Anterior cingulate cortex (tissue), 58 donors: ENCODE measurements at regions not wholly inside any gene's neighbourhood (a gene's known extent, or its start where the extent isn't known, plus 50 kb on each side); places are given as distances from the start of the nearest gene placed in this dataset.
A peak's percentile ranks its signal among the peaks of the same experiment; 100 is the strongest.

Source experiments
- DNase-seq, 58 donors: peaks; one replicate each; lab custom pipeline; 2025; lab: John Stamatoyannopoulos, UW

DNA sequence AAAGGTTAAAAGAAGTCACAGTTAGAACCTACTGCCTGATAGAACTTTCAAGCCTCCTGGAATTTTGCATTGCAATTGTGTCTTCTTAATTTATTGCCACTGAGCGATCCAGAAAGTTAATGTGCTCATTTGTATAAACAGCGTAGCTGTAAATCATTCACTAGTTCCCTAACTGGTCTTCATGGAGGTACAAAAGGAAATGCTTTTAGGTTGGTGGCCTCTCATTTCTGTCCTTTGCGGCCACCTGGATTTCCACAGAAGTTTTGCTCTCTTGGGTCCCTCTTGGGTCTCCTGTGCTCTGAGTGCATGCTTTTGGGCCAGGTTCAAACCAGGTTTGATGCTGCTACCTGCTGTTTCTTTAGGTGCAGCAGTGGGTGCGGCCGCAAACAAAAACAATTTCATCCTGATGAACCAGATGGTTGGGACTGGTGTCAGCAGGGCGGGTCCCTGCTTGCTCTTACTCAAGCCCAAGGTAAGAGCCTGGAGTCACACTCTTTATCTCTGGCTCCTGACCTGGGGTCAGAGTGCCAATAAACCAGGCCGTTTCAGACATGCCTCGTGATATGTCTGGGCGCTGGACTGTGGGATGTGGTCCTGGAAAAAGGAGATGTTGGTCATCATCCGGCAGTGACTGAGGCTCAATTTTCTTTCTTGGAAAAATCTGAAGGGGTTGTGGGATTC is 270.1 kb downstream of the PTTG2 start:
- DNase-seq: no peak

DNA sequence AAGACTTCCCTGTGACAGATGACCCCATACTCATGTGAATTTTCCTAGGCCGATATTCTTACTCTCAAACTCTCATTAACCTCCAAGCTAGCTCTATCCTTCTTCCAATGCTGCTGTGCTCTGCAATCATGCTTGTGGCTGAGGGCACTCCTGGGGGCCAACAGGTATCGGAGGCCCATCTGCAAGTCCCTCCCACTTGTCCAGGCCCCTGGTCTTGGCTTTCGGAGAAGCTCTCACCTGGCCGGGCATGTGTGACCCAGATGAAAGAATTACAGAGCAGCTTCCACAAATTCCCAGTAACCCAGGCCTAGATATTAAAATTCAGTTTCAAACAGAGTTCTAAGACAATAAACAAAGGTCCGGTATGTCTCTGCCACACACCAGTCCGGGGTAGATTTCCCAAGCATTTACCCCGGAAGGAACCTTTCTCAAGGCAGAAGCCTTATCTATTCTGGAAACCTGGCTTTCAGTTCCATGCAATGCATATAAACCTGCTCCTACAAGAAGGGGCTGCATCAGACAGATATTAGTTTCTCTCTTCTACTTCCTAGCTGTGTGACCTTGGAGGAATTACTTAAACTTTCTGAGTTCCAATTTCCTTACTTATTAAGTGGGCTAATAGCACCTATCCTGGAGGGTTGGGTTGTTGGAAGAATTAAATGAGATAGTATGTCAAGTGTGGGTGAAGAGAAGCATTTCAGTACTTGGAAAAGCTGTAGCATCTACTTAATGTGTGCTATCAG is 270.8 kb downstream of the PTTG2 start:
- DNase-seq: no peak

DNA sequence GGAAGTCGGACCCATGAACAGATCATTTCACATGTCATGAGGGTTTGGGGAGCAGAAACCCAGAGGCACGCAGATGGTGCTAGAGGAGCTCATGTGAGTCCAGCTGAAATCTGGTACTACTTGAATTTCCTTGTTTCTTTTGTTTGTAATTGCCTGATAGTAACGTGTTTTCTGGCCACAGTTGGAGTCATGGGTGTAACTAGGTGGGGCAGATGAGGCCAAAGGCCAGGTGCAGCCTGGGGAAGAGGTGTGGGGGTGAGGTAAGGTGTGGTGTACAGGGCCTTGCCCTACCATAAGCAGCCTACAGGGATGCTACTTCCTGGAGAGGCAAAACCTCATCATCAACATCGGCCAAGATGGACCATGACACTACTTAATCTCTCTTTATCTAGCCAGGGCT is 271.4 kb downstream of the PTTG2 start:
- DNase-seq: no peak

DNA sequence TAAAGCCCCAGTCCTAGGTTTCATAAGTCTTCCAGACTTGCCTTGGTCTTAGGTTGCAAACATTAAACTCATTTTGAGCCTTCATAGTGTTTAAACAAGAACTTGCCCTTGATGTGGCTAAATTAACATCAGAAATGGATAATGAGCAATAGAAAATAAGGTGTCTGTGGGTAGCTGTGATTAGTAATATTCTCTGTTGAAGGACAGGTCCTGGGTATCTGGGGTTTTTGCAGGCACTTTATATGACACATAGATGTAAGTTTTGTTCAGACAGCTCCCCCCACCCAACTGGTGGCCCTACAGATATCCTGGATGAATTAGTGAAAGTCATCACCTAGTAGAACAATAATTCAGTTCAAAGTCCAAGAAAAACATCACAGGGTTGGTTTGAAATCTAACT is 272.5 kb downstream of the PTTG2 start:
- no peak for DNase-seq

DNA sequence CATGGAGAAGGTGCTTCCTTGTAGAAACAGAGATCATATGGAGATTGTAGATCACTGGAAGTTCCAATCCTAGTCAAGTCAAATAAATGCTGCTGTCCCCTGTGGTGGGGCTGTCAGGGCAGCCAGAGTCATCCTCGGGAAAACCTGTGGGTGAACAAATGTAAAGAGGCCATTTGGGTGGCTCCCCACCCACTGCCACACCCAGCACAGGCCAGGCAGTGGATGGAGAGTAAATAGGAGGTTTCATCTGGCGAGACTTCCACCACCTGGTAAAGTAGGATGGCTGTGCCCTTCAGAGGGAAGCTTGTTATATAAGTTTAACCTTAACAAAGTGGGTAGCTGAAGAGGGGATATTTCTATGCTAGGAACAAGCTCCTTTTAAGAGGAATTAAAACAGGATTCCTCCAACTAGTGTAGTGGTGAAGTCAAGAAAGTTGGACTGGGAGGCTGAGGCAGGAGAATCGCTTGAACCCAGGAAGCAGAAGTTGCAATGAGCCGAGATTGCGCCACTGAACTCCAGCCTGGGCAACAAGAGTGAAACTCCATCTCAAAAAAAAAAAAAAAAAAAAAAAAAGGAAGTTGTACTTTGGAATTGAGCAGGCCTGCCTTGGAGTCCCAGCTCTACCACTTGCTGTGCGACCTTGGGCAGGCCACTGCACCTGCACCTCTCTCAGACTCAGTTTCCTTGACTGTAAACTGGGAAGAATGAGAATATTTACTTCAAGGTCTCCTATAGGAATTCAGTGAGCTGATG is 273.7 kb downstream of the PTTG2 start:
- DNase-seq: no peak

DNA sequence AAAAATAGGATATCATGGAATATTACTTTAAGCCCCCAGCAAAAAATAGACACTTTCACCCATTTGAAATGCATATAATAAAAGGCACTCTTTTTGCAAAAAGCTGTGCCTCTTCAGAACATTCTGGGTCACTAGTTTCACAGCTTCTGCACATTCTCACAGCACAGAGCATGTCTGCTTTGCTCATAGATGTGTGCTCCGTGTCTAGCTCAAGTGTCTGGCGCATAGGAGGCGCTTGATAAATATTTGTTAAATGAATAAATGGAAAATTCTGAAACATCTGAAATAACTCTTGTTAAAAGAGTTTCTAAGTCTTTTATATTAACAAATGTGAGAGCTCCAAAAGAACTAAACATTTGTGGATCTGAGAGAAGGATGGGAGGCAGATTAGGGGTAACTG is 275.2 kb downstream of the PTTG2 start:
- DNase-seq: no peak

DNA sequence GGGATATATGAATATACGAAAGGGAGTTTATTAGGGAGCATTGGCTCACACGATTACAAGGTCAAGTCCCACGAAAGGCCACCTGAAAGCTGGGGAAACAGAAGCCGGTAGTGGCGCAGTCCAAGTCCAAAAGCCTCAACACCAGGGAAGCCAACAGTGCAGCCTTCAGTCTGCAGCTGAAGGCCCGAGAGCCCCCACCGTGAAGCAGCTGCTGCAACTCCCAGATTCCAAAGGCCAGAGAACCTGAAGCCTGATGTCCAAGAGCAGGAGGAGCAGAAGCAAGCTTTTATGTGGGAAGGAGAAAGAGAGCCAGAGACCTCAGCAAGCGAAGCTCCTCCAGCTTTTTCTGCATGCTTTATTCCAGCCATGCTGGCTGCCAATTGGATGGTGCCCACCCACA is 275.8 kb downstream of the PTTG2 start:
- no peak for DNase-seq

DNA sequence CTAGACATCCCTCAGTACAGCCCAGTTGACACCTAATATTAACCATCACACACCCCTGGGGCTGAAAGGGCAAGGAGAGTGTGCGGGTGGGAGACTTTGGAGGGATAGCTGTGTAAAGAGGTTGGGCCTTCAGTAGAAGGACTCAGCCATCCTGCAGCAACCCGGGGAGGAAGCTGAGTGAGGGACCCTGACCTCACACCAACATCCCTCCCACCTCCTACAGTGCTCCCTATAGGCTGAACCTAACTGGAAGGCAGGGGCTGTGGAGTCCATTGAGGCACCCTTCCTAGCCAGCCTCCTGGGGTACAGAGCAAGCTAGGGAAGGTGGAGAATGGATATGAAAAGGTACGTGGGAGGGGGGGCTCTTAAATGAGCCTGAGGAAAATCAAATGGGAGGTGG is 276.3 kb downstream of the PTTG2 start:
- DNase-seq: no peak

DNA sequence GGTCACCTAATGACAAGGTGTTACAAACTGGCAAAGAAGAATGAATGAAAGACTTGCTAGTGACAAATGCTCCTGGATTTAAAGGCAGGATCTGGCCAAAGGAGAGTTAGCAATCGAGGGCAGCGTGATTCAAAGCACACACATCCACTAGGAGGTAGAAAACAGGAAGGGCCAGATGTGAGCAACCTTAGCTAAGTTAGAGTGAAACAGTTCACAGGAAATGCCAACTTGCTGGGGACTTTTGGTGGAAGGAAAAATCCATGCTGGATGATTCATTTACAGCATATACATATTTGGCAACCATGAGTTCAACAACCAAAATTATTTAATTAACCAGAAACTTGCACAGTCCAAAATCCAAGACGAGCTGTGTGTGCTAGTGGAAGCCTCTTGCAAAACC is 276.9 kb downstream of the PTTG2 start:
- no peak for DNase-seq

DNA sequence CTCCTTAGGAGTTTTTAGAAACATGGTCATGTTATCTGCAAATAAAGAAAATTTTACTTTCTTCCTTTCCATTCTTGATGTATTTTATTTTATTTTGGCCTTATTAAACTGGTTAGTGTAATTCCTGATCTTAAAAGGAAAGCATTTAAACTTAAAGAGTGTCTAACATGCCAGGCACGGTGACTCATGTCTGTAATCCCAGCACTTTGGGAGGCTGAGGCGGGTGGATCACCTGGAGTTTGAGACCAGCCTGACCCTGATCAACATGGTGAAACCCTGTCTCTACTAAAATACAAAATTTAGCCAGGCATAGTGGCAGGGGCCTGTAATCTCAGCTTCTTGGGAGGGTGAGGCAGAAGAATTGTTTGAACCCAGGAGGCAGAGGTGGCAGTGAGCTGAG is 281.3 kb downstream of the PTTG2 start:
- no peak for DNase-seq

DNA sequence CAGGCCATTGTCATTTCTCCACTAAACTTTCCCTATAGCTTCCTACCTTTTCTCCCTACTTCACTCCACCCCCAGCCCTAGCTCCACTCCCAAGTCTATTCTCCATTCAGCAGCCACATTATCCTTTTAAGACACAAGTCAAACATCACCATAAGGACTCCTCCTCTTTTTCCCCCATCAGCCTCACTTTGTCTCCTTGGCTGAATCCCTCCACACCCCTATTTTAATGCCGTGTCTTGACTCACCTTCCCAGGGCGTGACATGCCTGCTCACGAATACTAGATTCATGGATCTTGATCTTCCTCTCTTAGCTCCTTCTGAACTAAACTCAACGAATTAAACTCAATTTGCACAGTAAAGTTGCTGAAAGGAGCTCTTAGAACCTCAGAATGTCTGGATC is 281.9 kb downstream of the PTTG2 start:
- DNase-seq: no peak

DNA sequence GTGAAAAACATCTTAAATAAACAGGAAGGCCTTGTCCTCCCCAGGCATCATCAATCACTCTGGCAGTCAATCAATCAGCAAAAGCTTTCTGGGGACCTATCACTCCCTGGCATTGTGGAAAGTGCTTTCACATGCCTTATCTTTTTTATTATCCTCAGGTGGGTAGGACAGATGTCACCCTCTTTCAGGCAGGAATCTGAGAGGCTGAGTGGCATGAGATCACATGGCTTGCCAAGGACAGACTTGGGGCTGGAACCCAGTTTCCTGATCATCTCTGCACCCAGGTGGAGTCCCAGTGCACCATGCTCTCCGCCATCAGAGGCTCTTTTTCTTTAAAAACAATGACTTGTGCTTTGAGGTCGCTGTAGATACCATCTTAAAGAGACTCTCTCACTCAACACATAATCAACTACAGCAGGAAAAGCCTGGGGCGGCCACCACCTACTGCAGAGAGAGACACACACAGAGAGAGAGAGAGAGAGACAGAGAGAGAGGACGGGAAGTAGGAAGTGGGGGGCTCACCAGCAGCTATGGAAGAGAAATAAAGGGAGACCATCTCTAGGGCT is 282.7 kb downstream of the PTTG2 start:
- DNase-seq: no peak

DNA sequence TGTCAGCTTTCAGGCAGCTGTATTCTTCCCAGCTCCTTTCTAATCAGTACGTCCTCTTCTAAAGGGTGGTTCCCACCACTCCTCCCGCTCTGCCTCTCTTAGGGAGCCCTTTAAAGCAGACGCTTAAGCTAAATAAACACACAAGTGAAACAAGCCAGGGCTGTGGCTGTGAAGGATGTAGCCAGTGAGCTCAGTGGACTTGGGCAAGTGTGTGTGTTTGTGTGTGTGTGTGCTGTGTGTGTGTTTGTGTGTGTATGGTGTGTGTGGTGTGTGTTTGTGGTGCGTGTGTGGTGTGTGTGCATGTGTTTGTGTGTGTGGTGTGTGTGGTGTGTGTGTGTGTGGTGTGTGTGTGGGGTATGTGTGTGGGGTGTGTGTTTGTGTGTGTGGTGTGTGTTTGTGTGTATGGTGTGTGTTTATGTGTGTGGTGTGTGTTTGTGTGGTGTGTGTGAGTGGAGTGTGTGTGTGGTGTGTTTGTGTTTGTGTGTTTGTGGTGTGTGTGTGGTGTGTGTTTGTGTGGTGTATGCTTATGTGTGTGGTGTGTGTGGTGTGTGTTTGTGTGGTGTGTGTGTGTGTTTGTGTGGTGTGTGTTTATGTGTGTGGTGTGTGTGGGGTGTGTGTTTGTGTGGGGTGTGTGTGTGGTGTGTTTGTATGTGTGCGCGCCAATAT is 283.3 kb downstream of the PTTG2 start:
- DNase-seq: no peak

DNA sequence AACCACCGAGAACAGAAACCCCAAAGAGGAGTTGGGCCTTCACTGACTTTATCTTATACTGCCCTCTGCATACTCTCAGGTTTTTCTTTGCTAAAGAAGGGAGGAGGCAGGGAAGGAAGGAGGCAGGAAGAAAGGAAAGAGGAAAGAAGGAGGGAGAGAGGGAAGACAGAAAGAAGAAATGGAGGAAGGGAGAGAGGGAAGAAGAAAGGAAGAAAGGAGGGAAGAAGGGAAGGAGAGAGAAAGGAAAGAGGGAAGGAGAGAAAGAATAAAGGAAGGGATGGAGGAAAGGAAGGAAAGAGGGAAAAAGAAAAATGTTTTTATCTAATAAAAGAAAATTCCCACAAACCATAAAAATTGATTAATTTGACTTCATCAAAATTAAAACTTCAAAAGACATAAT is 294.6 kb downstream of the PTTG2 start:
- no peak for DNase-seq

DNA sequence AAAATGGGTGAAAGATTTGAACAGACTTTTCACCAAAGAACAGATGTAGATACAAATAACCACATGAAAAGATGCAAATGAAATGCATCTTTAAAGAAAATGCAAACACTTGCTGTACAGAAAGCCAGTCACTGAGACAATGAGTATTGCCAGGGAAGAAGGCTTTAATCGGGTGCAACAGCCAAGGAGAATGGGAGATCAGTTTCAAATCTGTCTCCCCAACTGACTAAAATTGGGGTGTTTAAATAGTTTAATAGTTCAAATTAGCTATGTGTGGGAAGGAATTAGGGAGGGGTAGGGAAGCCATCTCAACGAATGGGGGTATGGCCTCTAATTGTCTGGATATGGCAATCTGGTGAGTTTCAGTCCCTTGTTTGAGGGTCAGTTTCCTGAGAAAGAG is 295.4 kb downstream of the PTTG2 start:
- no peak for DNase-seq

DNA sequence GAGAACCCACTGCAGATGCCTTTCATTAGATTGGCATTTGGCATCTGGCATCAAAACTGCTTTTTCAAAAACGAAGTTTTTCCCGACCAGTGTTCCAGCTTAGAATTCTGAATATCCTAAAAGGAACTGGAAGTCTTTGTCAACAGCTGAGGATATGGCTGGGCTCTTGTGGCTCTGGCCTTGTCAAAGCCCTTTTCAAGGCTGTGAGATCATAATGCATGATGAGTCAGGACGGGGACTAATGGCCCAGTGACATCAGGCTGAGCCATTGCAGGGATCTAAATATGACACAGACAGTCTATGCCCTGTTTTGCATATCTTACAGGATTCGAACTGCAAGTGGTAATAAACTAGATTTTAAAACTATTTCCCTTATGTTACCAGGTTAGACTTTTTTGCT is 306.4 kb downstream of the PTTG2 start:
- DNase-seq: peak in 34 of 58 donors; percentile 4 to 82 (median 38)

DNA sequence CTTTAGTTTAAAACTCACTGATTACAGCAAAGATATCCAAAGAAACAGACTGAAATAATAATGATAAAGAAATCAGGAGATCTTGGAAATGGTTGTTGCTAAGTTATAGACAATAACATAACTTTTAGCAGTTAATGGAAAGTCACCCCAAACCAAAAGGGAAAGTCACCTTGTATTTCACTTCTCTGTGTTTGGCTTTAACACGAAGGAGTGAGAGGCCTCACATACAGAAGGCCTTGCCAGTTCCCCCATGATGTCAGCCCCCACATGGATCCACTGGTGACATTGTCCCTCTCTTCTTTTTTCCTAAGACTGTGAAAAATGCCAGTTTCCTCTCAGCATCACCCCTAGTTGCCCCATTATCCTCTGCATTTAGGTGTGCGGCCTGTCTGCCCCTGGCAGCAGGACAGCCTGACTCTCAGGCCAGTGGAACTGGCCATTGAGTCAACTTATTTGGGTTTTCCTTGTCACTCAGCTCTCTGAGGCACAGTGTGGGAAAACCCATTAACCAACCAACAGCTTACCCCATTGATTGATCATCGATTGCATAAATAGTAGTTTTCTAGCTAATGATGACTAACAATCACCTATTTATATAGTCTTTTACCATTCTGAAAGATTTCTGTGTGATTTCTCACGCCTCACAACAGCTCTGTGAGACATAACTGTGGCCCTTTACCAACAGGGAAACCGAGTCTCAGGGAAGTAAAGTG is 308.1 kb downstream of the PTTG2 start:
- DNase-seq: no peak

DNA sequence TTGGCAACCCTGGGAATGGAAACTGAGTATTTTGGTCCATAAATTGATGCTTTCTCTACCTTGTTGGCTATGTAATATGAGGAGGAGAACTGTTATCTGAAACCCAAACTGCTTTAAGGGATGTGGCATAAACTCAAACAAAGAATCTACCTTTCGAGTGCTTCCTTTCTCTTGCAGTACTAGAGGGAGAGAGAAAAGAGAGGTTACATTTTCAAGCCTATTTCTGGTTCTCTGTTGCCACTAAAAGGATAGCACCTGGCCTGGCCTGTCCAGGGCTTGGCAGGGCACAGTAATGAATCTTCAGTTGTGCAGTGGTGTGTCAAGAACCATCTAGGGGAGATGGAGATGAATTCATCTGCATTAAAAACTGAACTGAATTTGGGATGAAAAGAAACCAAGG is 308.6 kb downstream of the PTTG2 start:
- no peak for DNase-seq

DNA sequence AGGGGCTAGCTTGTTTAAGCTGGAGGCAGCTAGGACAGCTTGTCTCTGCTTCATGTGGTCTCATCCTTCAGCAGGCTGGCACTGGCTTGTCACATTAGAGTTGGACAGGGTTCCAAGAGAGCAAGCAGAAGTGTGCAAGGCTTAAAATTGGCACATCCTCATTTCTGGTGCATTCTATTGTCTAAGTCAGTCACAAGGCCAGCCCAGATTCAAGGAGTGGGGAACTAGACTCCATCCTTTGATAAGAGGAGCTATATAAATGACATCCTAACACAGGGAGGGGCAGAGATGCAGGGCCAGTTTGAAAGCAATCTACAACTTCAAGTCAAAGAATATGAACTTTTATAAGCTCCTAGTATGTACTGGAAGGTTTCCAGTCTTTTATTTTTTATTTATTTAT is 313.2 kb downstream of the PTTG2 start:
- DNase-seq: peak in 7 of 58 donors; percentile 12 to 48 (median 15)
